Heart right ventricle (tissue), 16 donors: ENCODE measurements at regions not wholly inside any gene's neighbourhood (a gene's known extent, or its start where the extent isn't known, plus 50 kb on each side); places are given as distances from the start of the nearest gene placed in this dataset.

Experiments used
- ATAC-seq, 8 donors: fragments of 200-7000 bp; cut with Tn5 transposase; one replicate each; pipeline ENCODE4 v1.9.1; 2020; ENCODE audit warnings: mild to moderate bottlenecking in 8 of 8, moderate library complexity in 8 of 8, moderate number of reproducible peaks in 1 of 8
- DNase-seq, 2 donors: peaks; one replicate each; pipeline ENCODE4 v3.0.0-alpha.2; 2020
- H3K27ac ChIP-seq, 10 donors: fragments of 200-600 bp; sonication (generic) in 2 of 10; one replicate each; pipeline versions ENCODE4 v1.5.0 to v1.8.0; 2020 to 2022; ENCODE audit warnings: mild to moderate bottlenecking in 3 of 10
- H3K27me3 ChIP-seq, 7 donors: fragments of 200-600 bp; one replicate each; pipeline ENCODE4 v1.8.0; 2021 to 2022; ENCODE audit warnings: mild to moderate bottlenecking in 2 of 7
- H3K36me3 ChIP-seq, 9 donors: fragments of 200-600 bp; sonication (generic) in 1 of 9; one replicate each; pipeline versions ENCODE4 v1.5.0 to v1.8.0; 2020 to 2022; ENCODE audit warnings: mild to moderate bottlenecking in 2 of 9
- H3K4me1 ChIP-seq, 9 donors: fragments of 200-600 bp; sonication (generic) in 1 of 9; one replicate each; pipeline versions ENCODE4 v1.5.0 to v1.8.0; 2020 to 2022; ENCODE audit warnings: mild to moderate bottlenecking in 4 of 9
- H3K4me3 ChIP-seq, 10 donors: fragments of 200-600 bp; sonication (generic) in 2 of 10; one replicate each; pipeline versions ENCODE4 v1.5.0 to v1.8.0; 2020 to 2022; ENCODE audit warnings: mild to moderate bottlenecking in 7 of 10, moderate library complexity in 2 of 10
- H3K9me3 ChIP-seq, 11 donors: fragments of 200-600 bp in 10 of 11; sonication (generic) in 2 of 11; one replicate each; pipeline versions ENCODE4 v1.5.0 to v1.8.0; 2013 to 2022; ENCODE audit warnings: mild to moderate bottlenecking in 2 of 11, control low read depth in 1 of 11, moderate library complexity in 1 of 11
- CTCF ChIP-seq, 9 donors: fragments of 200-600 bp; sonication (generic) in 2 of 9; IDR thresholded peaks; one replicate each; pipeline versions ENCODE4 v1.5.0 to v1.8.0; 2021 to 2022; ENCODE audit warnings: antibody characterized with exemption in 9 of 9, mild to moderate bottlenecking in 5 of 9, moderate library complexity in 1 of 9
- WGBS, 2 donors: extraction: QIAGEN DNeasy Blood & Tissue Kit; methylation state at CpG; one replicate each; pipeline ENCODE4 v1.1.7; 2013; ENCODE audit warnings: inconsistent platforms in 1 of 2; 5-methylcytosine and 5-hydroxymethylcytosine counted together
- intact Hi-C, 10 donors: fragments of 100-400 bp; cut with DNase I; formaldehyde crosslinking; loops; one replicate each; pipeline versions ENCODE4 v1.11.1 to v1.14.2; 2022
- donor health status: Arrhythmogenic right ventricular cardiomyopathy.
- donor health status: ischemic (EF 13 %, LVEDD 7.1; RV severe dilation, severe dysfunction).
- donor health status: healthy with polysubstance abuse.
- donor health status: DM: no; HTN: yes; CAD: no.
- donor health status: DM: no; HTN: no; CAD: no.
- donor health status: ischemic (EF 25% LVEDD 6.9; RV normal size, moderate dysfunction).
- donor health status: ischemic (EF 25% LVEDD 5.7; RV mildly dilated, moderate dysfunction).
- donor health status: healthy.
- donor health status: DM: yes; HTN: yes; CAD: no.
- donor health status: Ischemic cardiomyopathy.
- donor health status: ischemic (EF 35%, LVEDD 5.7; RV mildly dilated, moderate dysfunction).
- donor health status: nonischemic (EF 11% LVEDD 7.7; RV severe dilation, severe dysfunction).
- donor health status: DM: yes; HTN: yes; CAD: no.
- donor health status: PGD.
- donor health status: ischemic (EF 29% LVEDD 5.4; RV normal size, mild dysfunction).
- donor health status: nonischemic (EF 23%, LVEDD 6.1; RV moderate dilation, normal function).

DNA sequence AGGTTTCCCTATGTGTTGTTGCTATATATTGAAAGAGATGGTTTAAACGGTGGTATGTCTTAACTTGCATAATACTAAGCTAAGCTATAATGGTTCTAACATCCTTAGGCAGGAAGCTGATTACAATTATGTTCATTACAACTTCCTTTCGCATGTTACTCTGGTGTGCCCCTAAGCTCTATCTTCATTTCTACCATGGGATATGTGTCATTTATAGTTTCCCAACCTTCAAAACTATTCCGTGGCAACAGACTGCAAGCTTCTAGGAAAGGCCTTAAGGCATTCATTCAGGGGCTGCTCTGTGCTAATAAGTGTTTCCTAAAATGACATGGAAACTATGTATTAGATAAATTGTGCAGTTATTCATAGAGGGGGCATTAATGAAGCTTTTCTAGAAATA, 294.6 kb downstream of the GXYLT1 start:
- Histone ChIP-seq H3K9me3 (peaks cover 0 to 16% (median 4%) of the 10 kb centered on the region in 11 donors), H3K27me3 (no peaks in the 10 kb centered on the region), H3K4me1 (peaks cover 0 to 5% (median 0%) of the 10 kb centered on the region in 9 donors), H3K27ac (no peak overlapping the region), H3K4me3 (no peak overlapping the region), H3K36me3 (no peaks in the 10 kb centered on the region)
- DNase-seq (no peak), ATAC-seq (no peak)
- intact Hi-C loops, result no loop called here
- WGBS, 2 donors, result 54 to 56% methylated on average over 3 of the region's 3 CpGs
- TF ChIP-seq CTCF (IDR thresholded peaks at IDR 0.05), result no peak

DNA sequence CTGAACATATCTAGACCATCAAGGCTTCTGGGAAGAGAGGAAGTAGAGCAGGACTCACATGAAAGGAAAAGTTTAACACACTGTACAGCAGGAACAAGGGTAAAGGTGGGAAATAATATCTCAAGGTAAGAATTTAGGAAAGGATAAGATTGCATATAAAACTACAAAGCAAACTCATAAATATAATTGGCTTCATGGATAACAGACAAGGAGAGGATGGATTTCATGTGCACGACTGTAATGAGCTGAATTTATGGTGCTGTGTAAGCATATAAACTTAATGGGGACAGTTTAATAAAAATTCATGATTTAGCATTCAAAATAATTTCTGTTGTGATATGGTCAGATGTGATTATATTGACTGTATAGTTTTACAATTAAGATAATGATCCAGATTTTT, 298.0 kb downstream of the GXYLT1 start:
- no peaks in the 10 kb centered on the region for H3K36me3 ChIP-seq
- DNase-seq (no peak), ATAC-seq (no peak)
- WGBS, 2 donors, result 76 to 86% methylated on average over 1 of the region's 1 CpG
- intact Hi-C loops, result loop anchor here in 1 of 10 donors (5.0 kb wide), 1 partner anchor 216 kb away; no protein-coding TSS in a partner anchor
- peaks cover 0 to 5% (median 0%) of the 10 kb centered on the region in 9 donors for H3K4me1 ChIP-seq
- no peaks in the 10 kb centered on the region for H3K27me3 ChIP-seq
- no peak overlapping the region for H3K27ac ChIP-seq
- peaks cover 0 to 16% (median 4%) of the 10 kb centered on the region in 11 donors for H3K9me3 ChIP-seq
- H3K4me3 ChIP-seq, result no peak overlapping the region
- no peak for TF ChIP-seq CTCF (IDR thresholded peaks at IDR 0.05)

- Histone ChIP-seq H3K36me3 (no peaks in the 10 kb centered on the region), H3K9me3 (no peaks in the 10 kb centered on the region), H3K4me3 (no peak overlapping the region), H3K27ac (no peak overlapping the region), H3K27me3 (no peaks in the 10 kb centered on the region), H3K4me1 (no peaks in the 10 kb centered on the region)
- no peak for TF ChIP-seq CTCF (IDR thresholded peaks at IDR 0.05)
- intact Hi-C loops, result no loop called here
- DNase-seq (no peak), ATAC-seq (no peak)
- WGBS, 2 donors, result 80 to 82% methylated on average over 2 of the region's 2 CpGs
These were observed 308.3 kb downstream of the GXYLT1 start for GRCh38 chr12:41836416-41836815.

DNA sequence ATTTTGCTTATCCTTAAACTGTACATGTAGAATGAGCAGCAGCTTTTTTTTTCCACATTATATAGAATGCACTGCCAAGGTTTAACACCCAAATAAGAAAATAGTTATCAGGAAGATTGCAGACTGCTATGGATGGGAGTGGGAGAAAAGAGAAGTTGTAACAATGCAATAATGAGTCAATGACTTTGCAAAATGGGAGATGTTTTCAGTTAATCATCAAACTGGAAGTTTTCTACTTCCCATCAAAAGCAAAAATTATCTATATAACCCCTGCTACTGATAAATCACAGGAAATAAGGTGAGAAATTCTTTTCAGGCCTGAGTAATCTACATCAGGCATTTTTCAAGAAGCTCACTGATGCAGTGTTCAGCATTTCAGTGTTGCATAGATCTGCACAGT, 309.1 kb downstream of the GXYLT1 start:
- H3K27me3 ChIP-seq, result no peaks in the 10 kb centered on the region
- H3K4me1 ChIP-seq, result no peaks in the 10 kb centered on the region
- H3K27ac ChIP-seq, result no peak overlapping the region
- intact Hi-C loops, result no loop called here
- H3K4me3 ChIP-seq, result no peak overlapping the region
- no peak for TF ChIP-seq CTCF (IDR thresholded peaks at IDR 0.05)
- no peaks in the 10 kb centered on the region for H3K9me3 ChIP-seq
- no peak for DNase-seq
- H3K36me3 ChIP-seq, result no peaks in the 10 kb centered on the region
- no peak for ATAC-seq

- no peak overlapping the region for H3K4me3 ChIP-seq
- DNase-seq, result no peak
- WGBS, 2 donors, result 83 to 85% methylated on average over 3 of the region's 3 CpGs
- ATAC-seq, result no peak
- H3K4me1 ChIP-seq, result no peaks in the 10 kb centered on the region
- no peak for TF ChIP-seq CTCF (IDR thresholded peaks at IDR 0.05)
- H3K27ac ChIP-seq, result no peak overlapping the region
- peaks cover 0 to 6% (median 0%) of the 10 kb centered on the region in 11 donors for H3K9me3 ChIP-seq
- no peaks in the 10 kb centered on the region for H3K27me3 ChIP-seq
- H3K36me3 ChIP-seq, result no peaks in the 10 kb centered on the region
- intact Hi-C loops, result no loop called here
These were observed 324.7 kb downstream of the GXYLT1 start for GRCh38 chr12:41819948-41820347.
